HFFc6 (cell line): ENCODE measurements at regions not wholly inside any gene's neighbourhood (a gene's known extent, or its start where the extent isn't known, plus 50 kb on each side); places are given as distances from the start of the nearest gene placed in this dataset.

Source experiments
- DNase-seq: peaks from one replicate; pipeline ENCODE4 v3.0.0-alpha.2; 2018
- H3K27ac Mint-ChIP-seq: 2 replicates; pipeline ENCODE4 v1.8.0; 2020; ENCODE audit warnings: mild to moderate bottlenecking, mixed read lengths
- H3K27me3 Mint-ChIP-seq: 2 replicates; pipeline ENCODE4 v1.8.0; 2021; ENCODE audit warnings: mild to moderate bottlenecking, moderate library complexity, mixed read lengths; ENCODE audit not compliant: insufficient read depth
- H3K36me3 Mint-ChIP-seq: 2 replicates; pipeline ENCODE4 v1.8.0; 2021; ENCODE audit warnings: low read depth, mixed read lengths
- H3K4me1 Mint-ChIP-seq: 2 replicates; pipeline ENCODE4 v1.8.0; 2020; ENCODE audit warnings: low read depth, mixed read lengths
- H3K4me3 Mint-ChIP-seq: 2 replicates; pipeline ENCODE4 v1.8.0; 2020; ENCODE audit warnings: mild to moderate bottlenecking, moderate library complexity, mixed read lengths
- H3K9me3 Mint-ChIP-seq: 2 replicates; pipeline ENCODE4 v1.8.0; 2020; ENCODE audit warnings: mild to moderate bottlenecking, mixed read lengths
- TF ChIP-seq, protein P1 (sequence below): fragments of 200-600 bp; sonication (generic); IDR thresholded peaks from 2 replicates; pipeline ENCODE4 v1.5.0; 2021; ENCODE audit warnings: antibody characterized with exemption, mild to moderate bottlenecking

DNA sequence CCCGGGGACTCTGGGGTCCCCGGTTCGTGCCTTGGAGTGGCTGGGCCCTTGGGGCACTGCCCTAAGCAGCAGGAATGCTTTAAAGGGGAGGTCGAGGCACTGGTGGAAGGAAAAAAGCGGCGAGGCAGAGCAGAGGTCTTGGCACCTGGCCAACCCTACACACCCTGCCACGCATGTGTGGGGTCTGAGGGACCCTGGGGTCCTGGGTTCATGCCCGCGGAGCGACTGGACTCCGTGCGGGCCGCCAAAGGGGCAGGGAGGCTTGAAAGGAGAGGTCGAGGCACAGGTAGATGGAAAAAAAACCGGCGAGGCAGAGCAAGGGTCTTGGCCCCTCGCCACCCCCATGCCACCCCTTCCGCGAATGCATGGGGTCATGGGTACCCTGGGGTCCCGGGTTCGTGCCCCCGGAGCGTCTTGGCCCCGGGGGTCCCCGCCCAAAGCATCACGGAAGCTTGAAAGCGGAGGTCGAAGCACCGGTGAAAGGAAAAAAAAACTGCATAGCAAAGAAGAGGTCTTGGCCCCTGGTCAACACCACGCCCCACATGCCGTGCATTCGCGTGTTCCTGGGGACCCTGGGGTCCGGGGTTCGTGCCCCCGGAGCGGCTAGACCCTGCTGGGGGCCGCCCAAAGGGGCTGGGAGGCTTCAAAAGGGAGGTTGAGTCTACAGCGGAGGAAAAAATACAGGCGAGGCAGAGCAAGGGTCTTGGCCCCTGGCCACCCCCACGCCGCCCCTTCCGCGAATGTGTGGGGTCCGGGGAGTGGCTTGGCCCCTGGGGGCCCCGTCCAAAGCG is 312.9 kb downstream of the ALG10 start:
- no peak for DNase-seq
- Mint-ChIP-seq H3K36me3 (peaks cover 5% of the 10 kb centered on the region; the same call in 1 of the 2 replicates), H3K27ac (no peak overlapping the region), H3K4me1 (no peaks in the 10 kb centered on the region), H3K27me3 (peaks cover 3% of the 10 kb centered on the region; the same call in 1 of the 2 replicates), H3K9me3 (peaks cover 30% of the 10 kb centered on the region), H3K4me3 (no peak overlapping the region)
- TF ChIP-seq, protein P1, sequence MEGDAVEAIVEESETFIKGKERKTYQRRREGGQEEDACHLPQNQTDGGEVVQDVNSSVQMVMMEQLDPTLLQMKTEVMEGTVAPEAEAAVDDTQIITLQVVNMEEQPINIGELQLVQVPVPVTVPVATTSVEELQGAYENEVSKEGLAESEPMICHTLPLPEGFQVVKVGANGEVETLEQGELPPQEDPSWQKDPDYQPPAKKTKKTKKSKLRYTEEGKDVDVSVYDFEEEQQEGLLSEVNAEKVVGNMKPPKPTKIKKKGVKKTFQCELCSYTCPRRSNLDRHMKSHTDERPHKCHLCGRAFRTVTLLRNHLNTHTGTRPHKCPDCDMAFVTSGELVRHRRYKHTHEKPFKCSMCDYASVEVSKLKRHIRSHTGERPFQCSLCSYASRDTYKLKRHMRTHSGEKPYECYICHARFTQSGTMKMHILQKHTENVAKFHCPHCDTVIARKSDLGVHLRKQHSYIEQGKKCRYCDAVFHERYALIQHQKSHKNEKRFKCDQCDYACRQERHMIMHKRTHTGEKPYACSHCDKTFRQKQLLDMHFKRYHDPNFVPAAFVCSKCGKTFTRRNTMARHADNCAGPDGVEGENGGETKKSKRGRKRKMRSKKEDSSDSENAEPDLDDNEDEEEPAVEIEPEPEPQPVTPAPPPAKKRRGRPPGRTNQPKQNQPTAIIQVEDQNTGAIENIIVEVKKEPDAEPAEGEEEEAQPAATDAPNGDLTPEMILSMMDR = no peak

DNA sequence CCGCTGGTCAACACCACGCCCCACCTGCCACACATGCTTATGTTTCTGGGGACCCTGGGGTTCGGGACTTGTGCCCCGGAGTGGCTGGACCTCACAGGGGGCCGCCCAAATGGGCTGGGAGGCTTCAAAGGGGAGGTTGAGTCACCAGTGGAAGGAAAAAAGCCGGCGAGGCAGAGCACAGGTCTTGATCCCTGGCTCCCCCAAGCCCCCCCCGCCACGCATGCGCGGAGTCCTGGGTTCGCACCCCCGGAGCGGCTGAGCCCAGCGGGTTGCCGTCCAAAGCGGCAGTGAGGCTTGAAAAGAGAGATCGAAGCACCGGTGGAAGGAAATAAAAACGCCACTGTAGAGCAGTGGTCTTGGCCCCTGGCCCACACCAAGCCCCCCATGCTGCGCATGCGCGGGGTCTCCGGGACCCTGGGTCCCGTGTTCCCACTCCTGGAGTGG is 313.5 kb downstream of the ALG10 start:
- TF ChIP-seq, protein P1 = no peak
- no peak for DNase-seq
- no peak overlapping the region for H3K27ac Mint-ChIP-seq
- H3K9me3 Mint-ChIP-seq = peaks cover 23% of the 10 kb centered on the region
- peaks cover 3% of the 10 kb centered on the region; the same call in 1 of the 2 replicates for H3K27me3 Mint-ChIP-seq
- no peak overlapping the region for H3K4me3 Mint-ChIP-seq
- H3K36me3 Mint-ChIP-seq = no peaks in the 10 kb centered on the region
- H3K4me1 Mint-ChIP-seq = no peaks in the 10 kb centered on the region

DNA sequence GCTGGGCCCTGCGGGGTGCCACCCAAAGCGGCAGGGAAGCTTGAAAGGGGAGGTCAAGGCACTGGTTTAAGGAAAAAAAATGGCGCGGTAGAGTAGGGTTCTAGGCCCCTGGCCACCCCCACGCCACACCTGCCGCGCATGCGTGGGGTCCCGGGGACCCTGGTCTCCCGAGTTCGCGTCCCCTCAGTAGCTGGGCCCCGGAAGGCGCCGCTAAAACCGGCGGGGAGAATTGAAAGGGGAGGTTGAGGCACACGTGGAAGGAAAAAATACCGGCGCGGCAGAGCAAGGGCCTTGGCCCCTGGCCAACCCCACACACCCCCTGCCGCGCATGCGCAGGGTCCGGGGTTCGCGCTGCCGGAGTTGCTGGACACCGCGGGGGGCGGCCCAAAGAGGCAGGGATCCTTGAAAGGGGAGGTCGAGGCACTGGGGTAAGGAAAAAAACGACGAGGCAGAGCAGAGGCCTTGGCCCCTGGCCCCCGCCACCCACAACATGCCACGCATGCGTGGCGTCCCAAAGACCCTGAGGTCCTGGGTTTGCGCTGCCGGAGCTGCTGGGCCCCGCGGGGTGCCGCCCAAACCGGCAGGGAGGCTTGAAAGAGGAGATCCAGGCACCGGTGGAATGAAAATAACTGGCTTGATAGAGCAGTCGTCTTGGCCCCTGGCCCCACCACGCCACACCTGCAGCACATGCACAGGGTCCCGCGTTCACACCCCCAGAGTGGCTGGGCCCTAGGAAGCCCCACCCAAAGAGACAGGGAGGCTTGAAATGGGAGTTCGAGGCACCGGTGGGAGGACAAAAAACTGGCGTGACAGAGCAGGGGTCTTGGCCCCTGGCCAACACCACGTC is 314.5 kb downstream of the ALG10 start:
- H3K4me1 Mint-ChIP-seq = no peaks in the 10 kb centered on the region
- no peak overlapping the region for H3K4me3 Mint-ChIP-seq
- peaks cover 1% of the 10 kb centered on the region; the same call in 1 of the 2 replicates for H3K27me3 Mint-ChIP-seq
- no peak for DNase-seq
- H3K36me3 Mint-ChIP-seq = no peaks in the 10 kb centered on the region
- TF ChIP-seq, protein P1 = no peak
- peaks cover 16% of the 10 kb centered on the region for H3K9me3 Mint-ChIP-seq
- no peak overlapping the region for H3K27ac Mint-ChIP-seq

DNA sequence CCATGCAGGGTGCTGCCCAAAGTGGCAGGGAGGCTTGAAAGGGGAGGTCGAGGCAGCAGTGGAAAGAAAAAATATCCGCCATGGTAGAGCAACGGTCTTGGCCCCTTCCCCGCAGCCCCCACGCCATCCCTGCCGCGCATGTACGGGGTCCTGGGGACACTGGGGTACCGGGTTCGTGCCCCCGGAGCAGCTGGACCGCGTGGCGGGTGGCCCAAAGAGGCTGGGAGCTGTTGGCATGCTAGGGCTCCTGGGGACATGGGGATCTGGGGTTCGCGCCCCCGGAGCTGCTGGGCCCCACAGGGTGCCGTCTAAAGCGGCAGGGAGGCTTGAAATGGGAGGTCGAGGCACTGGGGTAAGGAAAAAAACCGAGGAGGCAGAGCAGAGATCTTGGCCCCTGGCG is 316.5 kb downstream of the ALG10 start:
- Mint-ChIP-seq H3K4me3 (no peak overlapping the region), H3K27ac (no peak overlapping the region), H3K36me3 (no peaks in the 10 kb centered on the region), H3K27me3 (no peaks in the 10 kb centered on the region; the same call in 1 of the 2 replicates), H3K9me3 (peaks cover 8% of the 10 kb centered on the region), H3K4me1 (no peaks in the 10 kb centered on the region)
- no peak for DNase-seq
- TF ChIP-seq, protein P1 = no peak

DNA sequence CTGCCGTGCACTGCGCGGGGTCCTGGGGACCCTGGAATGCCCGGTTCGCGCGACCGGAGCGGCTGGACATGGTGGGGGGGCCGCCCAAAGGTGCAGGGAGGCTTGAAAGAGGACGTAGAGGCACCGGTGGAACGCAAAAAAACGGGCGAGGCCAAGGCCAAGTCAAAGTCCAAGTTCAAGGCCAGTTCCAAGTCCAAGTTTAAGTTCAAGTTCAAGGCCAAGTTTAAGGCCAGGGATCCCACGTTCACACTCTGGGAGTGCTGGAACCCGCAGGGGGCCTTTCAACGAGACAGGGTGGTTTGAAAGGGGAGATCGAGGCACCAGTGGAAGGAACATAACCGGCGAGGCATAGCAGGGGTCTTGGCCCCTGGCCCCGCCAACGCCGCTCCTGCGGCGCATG is 317.6 kb downstream of the ALG10 start:
- H3K4me3 Mint-ChIP-seq = no peak overlapping the region
- H3K36me3 Mint-ChIP-seq = no peaks in the 10 kb centered on the region
- no peak overlapping the region for H3K27ac Mint-ChIP-seq
- TF ChIP-seq, protein P1 = no peak
- no peak for DNase-seq
- H3K9me3 Mint-ChIP-seq = peaks cover 8% of the 10 kb centered on the region
- H3K27me3 Mint-ChIP-seq = no peaks in the 10 kb centered on the region; the same call in 1 of the 2 replicates
- H3K4me1 Mint-ChIP-seq = no peaks in the 10 kb centered on the region
